CD4-positive, alpha-beta memory T cell (primary cell): ENCODE measurements at regions not wholly inside any gene's neighbourhood (a gene's known extent, or its start where the extent isn't known, plus 50 kb on each side); places are given as distances from the start of the nearest gene placed in this dataset.

ENCODE experiments used
- CTCF ChIA-PET: fragments of 350-600 bp; sonication (Branson Sonifier 250); formaldehyde crosslinking; loops from one replicate; lab custom pipeline; 2021; ENCODE audit warnings: inconsistent platforms; ENCODE audit not compliant: partially characterized antibody; lab: Charles Lee
- POLR2A ChIA-PET: fragments of 350-600 bp; sonication (Branson Sonifier 250); formaldehyde crosslinking; loops from one replicate; lab custom pipeline; 2021; ENCODE audit not compliant: partially characterized antibody; lab: Charles Lee
- DNase-seq, 5 donors: peaks; one replicate each; pipeline versions ENCODE4 v3.0.0 to v3.0.0-alpha.2; 2020 to 2022; ENCODE audit warnings: mixed read lengths in 1 of 5
- H3K27ac ChIP-seq: one replicate; pipeline ENCODE4 v1.7.0; 2013; ENCODE audit warnings: low read depth, low read length
- H3K27me3 ChIP-seq: 2 replicates; pipeline ENCODE4 v1.7.0; 2013; ENCODE audit warnings: mild to moderate bottlenecking, low read length, moderate library complexity; ENCODE audit not compliant: insufficient read depth
- H3K36me3 ChIP-seq: 2 replicates; pipeline ENCODE4 v1.7.0; 2013; ENCODE audit warnings: mild to moderate bottlenecking, low read length, moderate library complexity; ENCODE audit not compliant: insufficient read depth
- H3K4me1 ChIP-seq: 2 replicates; pipeline ENCODE4 v1.7.0; 2013; ENCODE audit warnings: mild to moderate bottlenecking, low read length, moderate library complexity; ENCODE audit not compliant: insufficient read depth
- H3K4me3 ChIP-seq, 2 donors: one replicate each; pipeline ENCODE4 v1.7.0; 2013; ENCODE audit warnings: low read length in 2 of 2, mild to moderate bottlenecking in 1 of 2
- H3K9me3 ChIP-seq, 2 donors: one replicate each; pipeline ENCODE4 v1.7.0; 2013; ENCODE audit warnings: low read length in 2 of 2, control low read depth in 1 of 2; ENCODE audit not compliant: control insufficient read depth in 1 of 2
- H3K27ac Mint-ChIP-seq, 7 donors: one replicate each; pipeline ENCODE4 v1.8.0; 2020 to 2021; ENCODE audit warnings: mixed read lengths in 7 of 7, mild to moderate bottlenecking in 6 of 7, inconsistent platforms in 3 of 7, moderate library complexity in 3 of 7
- H3K27me3 Mint-ChIP-seq, 2 donors: one replicate each; pipeline ENCODE4 v1.8.0; 2020 to 2021; ENCODE audit warnings: mixed read lengths in 2 of 2
- H3K36me3 Mint-ChIP-seq, 2 donors: one replicate each; pipeline ENCODE4 v1.8.0; 2020 to 2021; ENCODE audit warnings: mixed read lengths in 2 of 2, inconsistent platforms in 1 of 2, mild to moderate bottlenecking in 1 of 2
- H3K4me1 Mint-ChIP-seq, 4 donors: one replicate each; pipeline ENCODE4 v1.8.0; 2020 to 2021; ENCODE audit warnings: mixed read lengths in 4 of 4, mild to moderate bottlenecking in 1 of 4
- H3K4me3 Mint-ChIP-seq, 8 donors: one replicate each; pipeline ENCODE4 v1.8.0; 2020 to 2021; ENCODE audit warnings: mixed read lengths in 8 of 8, mild to moderate bottlenecking in 7 of 8, moderate library complexity in 6 of 8, inconsistent platforms in 3 of 8
- H3K9me3 Mint-ChIP-seq, 8 donors: one replicate each; pipeline ENCODE4 v1.8.0; 2020 to 2021; ENCODE audit warnings: mixed read lengths in 8 of 8, mild to moderate bottlenecking in 5 of 8, inconsistent platforms in 3 of 8, moderate library complexity in 1 of 8
- intact Hi-C: fragments of 100-400 bp; cut with micrococcal nuclease; formaldehyde crosslinking; loops from one replicate; pipeline ENCODE4 v1.15.1; 2023

DNA sequence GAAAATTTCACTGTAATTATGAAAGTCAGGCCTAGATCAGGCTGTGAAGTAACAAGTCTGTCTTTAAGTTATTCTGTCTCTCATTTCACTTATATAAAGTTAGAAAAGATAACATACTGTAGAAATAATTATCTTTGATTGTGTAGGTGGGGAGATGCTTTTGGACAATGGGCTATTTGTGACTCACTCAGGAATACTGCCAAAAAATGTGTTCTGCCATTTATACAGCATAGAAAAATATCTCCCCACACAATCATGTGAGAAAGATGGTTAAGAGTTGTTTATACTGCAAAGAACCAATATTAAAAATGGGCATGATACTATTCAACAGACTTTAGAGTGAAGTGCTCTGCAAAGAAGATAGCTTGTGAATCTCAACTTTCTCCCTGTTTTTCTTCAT lies 95.0 kb upstream of the GABRA2 start:
- Mint-ChIP-seq H3K9me3 (peaks cover 0 to 10% (median 7%) of the 10 kb centered on the region in 8 donors), H3K4me3 (no peak overlapping the region), H3K27ac (no peak overlapping the region), H3K36me3 (no peaks in the 10 kb centered on the region), H3K27me3 (no peaks in the 10 kb centered on the region), H3K4me1 (no peaks in the 10 kb centered on the region)
- no peaks in the 10 kb centered on the region for H3K27me3 ChIP-seq
- H3K36me3 ChIP-seq: no peaks in the 10 kb centered on the region
- ChIA-PET CTCF (no interaction called here), POLR2A (no interaction called here)
- no peak for DNase-seq
- H3K27ac ChIP-seq: no peak overlapping the region
- no peaks in the 10 kb centered on the region for H3K9me3 ChIP-seq
- H3K4me3 ChIP-seq: no peak overlapping the region
- intact Hi-C loops: no loop called here
- no peaks in the 10 kb centered on the region for H3K4me1 ChIP-seq

DNA sequence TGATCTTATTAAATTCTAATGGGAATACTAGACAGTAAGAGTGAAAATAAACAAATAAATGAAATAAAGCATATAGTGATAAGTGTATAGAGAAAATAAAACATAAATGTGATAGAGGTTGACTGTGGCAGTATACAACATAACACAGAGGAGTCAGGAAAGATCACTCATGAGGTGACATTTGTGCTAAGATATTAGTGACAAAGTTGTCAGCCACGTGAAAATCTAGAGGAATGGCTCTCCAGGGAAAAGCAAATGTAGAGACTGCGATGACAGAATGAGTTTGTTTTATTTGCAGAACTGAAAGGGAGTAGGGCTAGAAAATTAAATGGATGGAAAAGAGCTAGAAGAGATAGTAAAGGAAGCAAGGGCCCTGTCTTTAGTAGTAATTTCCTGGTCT lies 72.8 kb upstream of the GABRA2 start:
- POLR2A ChIA-PET: no interaction called here
- Mint-ChIP-seq H3K27me3 (no peaks in the 10 kb centered on the region), H3K4me3 (no peak overlapping the region), H3K9me3 (peaks cover 0 to 16% (median 4%) of the 10 kb centered on the region in 8 donors), H3K36me3 (no peaks in the 10 kb centered on the region), H3K27ac (no peak overlapping the region), H3K4me1 (no peaks in the 10 kb centered on the region)
- Histone ChIP-seq H3K4me3 (no peak overlapping the region), H3K27ac (no peak overlapping the region), H3K9me3 (no peaks in the 10 kb centered on the region), H3K4me1 (no peaks in the 10 kb centered on the region), H3K36me3 (no peaks in the 10 kb centered on the region), H3K27me3 (no peaks in the 10 kb centered on the region)
- DNase-seq: no peak
- intact Hi-C loops: no loop called here
- CTCF ChIA-PET: no interaction called here

DNA sequence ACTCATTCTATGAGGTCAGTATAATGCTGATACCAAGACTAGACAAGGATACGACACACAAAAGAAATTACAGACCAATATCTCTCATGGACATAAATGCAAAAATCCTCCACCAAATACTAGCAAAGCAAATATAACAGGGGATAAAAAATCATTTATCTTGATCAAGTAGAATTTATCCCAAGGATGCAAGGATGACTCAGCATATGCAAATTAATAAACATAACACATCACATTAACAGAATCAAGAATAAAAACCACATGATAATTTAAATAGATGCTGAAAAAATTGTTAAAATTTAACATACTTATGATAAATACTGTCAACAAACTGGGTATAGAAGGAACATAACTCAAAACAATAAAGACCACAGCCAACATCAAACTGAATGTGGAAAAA lies 69.4 kb upstream of the GABRA2 start:
- H3K27me3 ChIP-seq: no peaks in the 10 kb centered on the region
- H3K36me3 ChIP-seq: no peaks in the 10 kb centered on the region
- H3K4me3 ChIP-seq: no peak overlapping the region
- Mint-ChIP-seq H3K36me3 (no peaks in the 10 kb centered on the region), H3K4me1 (no peaks in the 10 kb centered on the region), H3K9me3 (peaks cover 4 to 30% (median 10%) of the 10 kb centered on the region in 8 donors), H3K27ac (no peak overlapping the region), H3K27me3 (no peaks in the 10 kb centered on the region), H3K4me3 (no peak overlapping the region)
- POLR2A ChIA-PET: no interaction called here
- no peak for DNase-seq
- CTCF ChIA-PET: no interaction called here
- no peaks in the 10 kb centered on the region for H3K4me1 ChIP-seq
- peaks cover 0 to 3% of the 10 kb centered on the region in 2 donors for H3K9me3 ChIP-seq
- intact Hi-C loops: no loop called here
- H3K27ac ChIP-seq: no peak overlapping the region

DNA sequence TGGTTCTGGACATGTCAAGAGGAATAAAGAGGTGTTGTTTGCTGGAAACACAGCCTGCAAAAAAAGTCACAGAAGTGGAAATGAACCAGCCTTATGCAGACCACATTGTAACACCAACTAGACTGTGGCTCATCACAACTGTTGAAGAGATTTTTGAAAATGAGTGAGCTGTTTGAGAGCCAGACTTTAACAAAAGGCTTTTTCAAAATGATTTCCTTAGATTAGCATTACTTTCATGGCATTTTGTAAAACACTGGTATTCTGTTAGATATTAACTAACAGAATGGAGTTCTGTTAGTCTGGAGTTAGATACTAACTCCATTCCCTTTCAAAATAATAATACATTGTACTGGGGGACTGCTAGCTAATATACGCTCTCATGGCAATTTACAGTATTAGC lies 60.6 kb upstream of the GABRA2 start:
- H3K4me3 ChIP-seq: no peak overlapping the region
- DNase-seq: no peak
- no peaks in the 10 kb centered on the region for H3K27me3 Mint-ChIP-seq
- no peak overlapping the region for H3K27ac ChIP-seq
- ChIA-PET CTCF (no interaction called here), POLR2A (no interaction called here)
- H3K27me3 ChIP-seq: no peaks in the 10 kb centered on the region
- intact Hi-C loops: no loop called here
- no peaks in the 10 kb centered on the region for H3K36me3 Mint-ChIP-seq
- no peaks in the 10 kb centered on the region for H3K36me3 ChIP-seq
- no peaks in the 10 kb centered on the region for H3K4me1 ChIP-seq
- no peak overlapping the region for H3K4me3 Mint-ChIP-seq
- H3K4me1 Mint-ChIP-seq: no peaks in the 10 kb centered on the region
- H3K9me3 ChIP-seq: peaks cover 0 to 3% of the 10 kb centered on the region in 2 donors
- H3K9me3 Mint-ChIP-seq: peaks cover 0 to 12% (median 4%) of the 10 kb centered on the region in 8 donors
- H3K27ac Mint-ChIP-seq: no peak overlapping the region

DNA sequence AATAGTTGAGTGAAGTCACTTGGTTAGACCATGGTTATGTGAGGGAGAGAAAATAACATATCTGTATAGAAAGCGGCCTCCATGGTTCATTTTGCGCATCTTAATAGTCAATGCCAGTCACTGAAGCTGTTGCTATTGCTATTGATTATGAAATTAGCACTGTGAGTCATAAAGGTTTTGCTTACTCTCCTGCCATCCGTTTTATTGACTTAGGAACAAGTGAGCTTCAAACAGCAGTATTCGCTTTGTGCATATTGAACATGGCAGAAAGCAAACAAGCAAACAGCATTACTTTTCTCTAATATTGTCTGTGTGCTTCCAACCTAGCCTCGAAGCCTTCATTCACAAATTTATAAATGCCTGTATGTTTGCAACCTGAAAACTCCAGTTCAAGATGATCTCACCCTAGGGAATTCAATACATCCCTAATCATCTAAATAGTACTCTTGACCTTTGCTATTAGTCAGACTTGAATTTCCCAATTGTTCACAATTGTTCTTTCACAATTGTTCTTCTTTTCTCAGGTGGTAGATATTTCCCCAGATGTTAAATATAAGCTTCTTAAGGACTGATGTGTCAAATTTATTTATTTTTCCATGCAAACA lies 55.9 kb upstream of the GABRA2 start:
- Histone ChIP-seq H3K4me1 (no peaks in the 10 kb centered on the region), H3K27me3 (no peaks in the 10 kb centered on the region), H3K9me3 (no peaks in the 10 kb centered on the region), H3K4me3 (no peak overlapping the region), H3K36me3 (no peaks in the 10 kb centered on the region), H3K27ac (no peak overlapping the region)
- H3K27ac Mint-ChIP-seq: no peak overlapping the region
- CTCF ChIA-PET: no interaction called here
- peaks cover 2 to 15% (median 5%) of the 10 kb centered on the region in 8 donors for H3K9me3 Mint-ChIP-seq
- H3K36me3 Mint-ChIP-seq: no peaks in the 10 kb centered on the region
- H3K4me1 Mint-ChIP-seq: no peaks in the 10 kb centered on the region
- POLR2A ChIA-PET: no interaction called here
- intact Hi-C loops: no loop called here
- H3K4me3 Mint-ChIP-seq: no peak overlapping the region
- no peaks in the 10 kb centered on the region for H3K27me3 Mint-ChIP-seq
- DNase-seq: no peak

DNA sequence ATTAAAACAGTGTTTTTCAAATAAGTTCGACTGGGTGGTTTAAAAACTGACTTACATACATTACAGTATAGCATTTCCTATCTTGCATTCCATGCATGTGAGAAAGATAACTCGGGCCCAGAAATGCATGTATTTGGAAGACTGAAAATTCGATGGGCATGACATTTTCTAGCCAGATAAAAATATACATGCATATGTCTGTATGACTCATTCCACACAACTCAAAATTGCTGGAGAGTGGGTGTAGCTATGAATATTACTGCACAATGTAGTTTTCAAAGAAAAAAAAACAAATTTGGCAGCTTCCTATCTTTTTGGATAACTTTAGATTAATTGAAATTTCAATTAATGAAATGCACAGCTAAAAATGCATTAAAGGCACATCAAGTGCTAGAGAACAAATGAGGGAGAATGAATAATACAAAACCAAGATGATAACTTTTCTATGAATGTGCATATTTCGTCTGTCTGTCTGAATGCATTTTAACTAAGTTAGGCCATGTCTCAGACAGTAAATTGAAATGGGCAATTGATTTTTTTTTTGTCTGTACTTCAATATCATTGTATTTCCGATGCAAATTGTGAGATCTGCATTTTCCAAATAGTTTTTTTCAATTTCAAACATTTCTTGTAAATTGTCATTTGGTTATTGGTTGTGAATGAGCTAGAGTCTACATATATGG lies 54.5 kb upstream of the GABRA2 start:
- CTCF ChIA-PET: no interaction called here
- Mint-ChIP-seq H3K27me3 (no peaks in the 10 kb centered on the region), H3K4me3 (no peak overlapping the region), H3K4me1 (no peaks in the 10 kb centered on the region), H3K27ac (no peak overlapping the region), H3K9me3 (peaks cover 0 to 16% (median 6%) of the 10 kb centered on the region in 8 donors), H3K36me3 (no peaks in the 10 kb centered on the region)
- H3K4me3 ChIP-seq: no peak overlapping the region
- no peaks in the 10 kb centered on the region for H3K36me3 ChIP-seq
- no peak overlapping the region for H3K27ac ChIP-seq
- DNase-seq: no peak
- POLR2A ChIA-PET: no interaction called here
- no peaks in the 10 kb centered on the region for H3K27me3 ChIP-seq
- H3K4me1 ChIP-seq: no peaks in the 10 kb centered on the region
- H3K9me3 ChIP-seq: no peaks in the 10 kb centered on the region
- intact Hi-C loops: no loop called here

DNA sequence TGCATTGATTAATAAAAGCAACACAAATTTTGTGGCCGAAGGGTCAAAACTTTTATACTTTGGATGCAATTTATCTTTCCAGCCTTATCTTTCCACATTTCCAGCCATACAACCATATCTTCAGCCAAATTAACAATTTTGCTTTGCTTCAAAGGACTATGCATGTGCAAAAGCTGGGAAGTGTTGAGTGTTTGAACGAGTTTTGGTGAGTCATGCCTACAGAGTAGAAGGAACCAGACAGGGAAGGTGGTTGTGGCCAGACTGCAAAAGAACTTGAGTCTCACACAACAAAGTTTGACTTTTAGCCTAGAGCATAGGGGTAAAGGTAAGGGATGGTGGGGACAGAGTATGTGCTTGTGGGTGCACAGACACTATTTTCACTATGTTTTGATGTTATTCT lies 53.0 kb upstream of the GABRA2 start:
- Histone ChIP-seq H3K9me3 (no peaks in the 10 kb centered on the region), H3K4me1 (no peaks in the 10 kb centered on the region), H3K4me3 (no peak overlapping the region), H3K27me3 (no peaks in the 10 kb centered on the region), H3K27ac (no peak overlapping the region), H3K36me3 (no peaks in the 10 kb centered on the region)
- Mint-ChIP-seq H3K4me3 (no peak overlapping the region), H3K36me3 (no peaks in the 10 kb centered on the region), H3K27me3 (no peaks in the 10 kb centered on the region), H3K4me1 (no peaks in the 10 kb centered on the region), H3K27ac (no peak overlapping the region), H3K9me3 (peaks cover 0 to 22% (median 9%) of the 10 kb centered on the region in 8 donors)
- POLR2A ChIA-PET: no interaction called here
- DNase-seq: no peak
- CTCF ChIA-PET: no interaction called here
- intact Hi-C loops: no loop called here
